ENCODE measurements at regions not wholly inside any gene's neighbourhood (a gene's known extent, or its start where the extent isn't known, plus 50 kb on each side); places are given as distances from the start of the nearest gene placed in this dataset.

- Histone ChIP-seq H2AFZ (ENCODE audit: insufficient read depth, low read depth, low read length, poor library complexity, severe bottlenecking) (no peak overlapping the region), H3K4me2 (replicated peaks; ENCODE audit: low read depth, low read length, poor library complexity, severe bottlenecking) (no peak overlapping the region), H3K27ac (ENCODE audit: low read length in 2 of 2) (no peak overlapping the region), H4K20me1 (ENCODE audit: control insufficient read depth, insufficient read depth, low read length, poor library complexity, severe bottlenecking) (no peaks in the 10 kb centered on the region), H3K4me3 (ENCODE audit: control extremely low read depth in 1 of 5, extremely low read depth in 1 of 5, insufficient read depth in 1 of 5, low read depth in 2 of 5, low read length in 4 of 5) (no peak overlapping the region), H3K79me2 (ENCODE audit: control insufficient read depth, insufficient read depth, low read length) (no peaks in the 10 kb centered on the region), H3K36me3 (replicated peaks in 1 of 2; ENCODE audit: control extremely low read depth in 1 of 2, control insufficient read depth in 1 of 2, extremely low read depth in 1 of 2, insufficient read depth in 2 of 2, low read length in 1 of 2) (no peaks in the 10 kb centered on the region), H3K27me3 (replicated peaks in 1 of 4; ENCODE audit: control extremely low read depth in 1 of 4, control insufficient read depth in 3 of 4, insufficient read depth in 4 of 4, low read length in 3 of 4) (no peaks in the 10 kb centered on the region), H3K9me3 (ENCODE audit: control extremely low read depth in 1 of 3, control insufficient read depth in 2 of 3, insufficient read depth in 1 of 3, low read length in 2 of 3) (no peaks in the 10 kb centered on the region), H3K4me1 (ENCODE audit: control insufficient read depth in 2 of 2, insufficient read depth in 2 of 2, low read length in 2 of 2) (no peaks in the 10 kb centered on the region), H3K9ac (ENCODE audit: low read length) (no peak overlapping the region)
- WGBS (ENCODE audit: insufficient coverage), result 100% methylated on average over 1 of the region's 3 CpGs
- ATAC-seq (ENCODE audit: low read depth) (no peak), DNase-seq (no peak)
- Mint-ChIP-seq H3K27ac (no peak overlapping the region), H3K4me1 (no peaks in the 10 kb centered on the region), H3K27me3 (no peaks in the 10 kb centered on the region), H3K9me3 (ENCODE audit: insufficient read depth) (no peaks in the 10 kb centered on the region), H3K4me3 (no peak overlapping the region)
- no peak for TF ChIP-seq CTCF (IDR thresholded peaks at IDR 0.05)
- TF ChIP-seq EZH2 (IDR thresholded peaks at IDR 0.05; ENCODE audit: borderline replicate concordance, insufficient read depth, low read depth, low read length, poor library complexity, severe bottlenecking), result no peak
- ChIA-PET POLR2A (no interaction called here), CTCF (no interaction called here)
- intact Hi-C loops (cut with micrococcal nuclease), result no loop called here
Measured at GRCh38 chr9:75715360-75715759, 175.1 kb upstream of the PCSK5 start.

- no peak for DNase-seq
- WGBS (ENCODE audit: insufficient coverage), result 80% methylated on average over 1 of the region's 2 CpGs
- ATAC-seq (ENCODE audit: low read depth), result no peak
- no peak overlapping the region for H2AFZ ChIP-seq (ENCODE audit: insufficient read depth, low read depth, low read length, poor library complexity, severe bottlenecking)
- H4K20me1 ChIP-seq (ENCODE audit: control insufficient read depth, insufficient read depth, low read length, poor library complexity, severe bottlenecking), result no peaks in the 10 kb centered on the region
- Mint-ChIP-seq H3K9me3 (ENCODE audit: insufficient read depth) (no peaks in the 10 kb centered on the region), H3K4me1 (no peaks in the 10 kb centered on the region), H3K4me3 (no peak overlapping the region), H3K27me3 (no peaks in the 10 kb centered on the region), H3K27ac (no peak overlapping the region)
- H3K4me3 ChIP-seq (ENCODE audit: control extremely low read depth in 1 of 5, extremely low read depth in 1 of 5, insufficient read depth in 1 of 5, low read depth in 2 of 5, low read length in 4 of 5), result no peak overlapping the region
- ChIA-PET CTCF (no interaction called here), POLR2A (no interaction called here)
- H3K27me3 ChIP-seq (replicated peaks in 1 of 4; ENCODE audit: control extremely low read depth in 1 of 4, control insufficient read depth in 3 of 4, insufficient read depth in 4 of 4, low read length in 3 of 4), result no peaks in the 10 kb centered on the region
- no peaks in the 10 kb centered on the region for H3K79me2 ChIP-seq (ENCODE audit: control insufficient read depth, insufficient read depth, low read length)
- intact Hi-C loops (cut with micrococcal nuclease), result no loop called here
- H3K9ac ChIP-seq (ENCODE audit: low read length), result no peak overlapping the region
- H3K4me2 ChIP-seq (replicated peaks; ENCODE audit: low read depth, low read length, poor library complexity, severe bottlenecking), result no peak overlapping the region
- TF ChIP-seq EZH2 (IDR thresholded peaks at IDR 0.05; ENCODE audit: borderline replicate concordance, insufficient read depth, low read depth, low read length, poor library complexity, severe bottlenecking), result no peak
- no peak for TF ChIP-seq CTCF (IDR thresholded peaks at IDR 0.05)
- no peaks in the 10 kb centered on the region for H3K4me1 ChIP-seq (ENCODE audit: control insufficient read depth in 2 of 2, insufficient read depth in 2 of 2, low read length in 2 of 2)
- H3K36me3 ChIP-seq (replicated peaks in 1 of 2; ENCODE audit: control extremely low read depth in 1 of 2, control insufficient read depth in 1 of 2, extremely low read depth in 1 of 2, insufficient read depth in 2 of 2, low read length in 1 of 2), result no peaks in the 10 kb centered on the region
- peaks cover 0 to 2% (median 0%) of the 10 kb centered on the region in 3 donors for H3K9me3 ChIP-seq (ENCODE audit: control extremely low read depth in 1 of 3, control insufficient read depth in 2 of 3, insufficient read depth in 1 of 3, low read length in 2 of 3)
- H3K27ac ChIP-seq (ENCODE audit: low read length in 2 of 2), result no peak overlapping the region
Measured at GRCh38 chr9:75718677-75719076, 171.8 kb upstream of the PCSK5 start.

Data from B cell (primary cell).